SH-SY5Y (cell line): ENCODE measurements at regions not wholly inside any gene's neighbourhood (a gene's known extent, or its start where the extent isn't known, plus 50 kb on each side); places are given as distances from the start of the nearest gene placed in this dataset.

Experiments
- GATA2 ChIP-seq: IDR thresholded peaks from 2 replicates; pipeline ENCODE4 v1.6.1; 2011; ENCODE audit warnings: mild to moderate bottlenecking, low read depth, low read length
- GATA3 ChIP-seq: IDR thresholded peaks from 2 replicates; pipeline ENCODE4 v1.6.1; 2011; ENCODE audit warnings: low read depth, mild to moderate bottlenecking, low read length, moderate library complexity

GRCh38 chr3:15929944-15930571 lies 132.3 kb upstream of the ANKRD28 start:
- TF ChIP-seq GATA2 (no peak), GATA3 (no peak)

- TF ChIP-seq GATA3: no peak
- no peak for TF ChIP-seq GATA2
These were observed 134.8 kb upstream of the ANKRD28 start for GRCh38 chr3:15932348-15933300.

GRCh38 chr3:15933439-15934139 lies 135.8 kb upstream of the ANKRD28 start:
- TF ChIP-seq GATA2: no peak
- TF ChIP-seq GATA3: no peak

GRCh38 chr3:15934389-15935195 lies 136.8 kb upstream of the ANKRD28 start:
- TF ChIP-seq GATA2 (no peak), GATA3 (no peak)

GRCh38 chr3:15936312-15936711 lies 138.5 kb upstream of the ANKRD28 start:
- no peak for TF ChIP-seq GATA3

- no peak for TF ChIP-seq GATA3
- TF ChIP-seq GATA2: no peak
These were observed 142.9 kb upstream of the ANKRD28 start for GRCh38 chr3:15940641-15941040.

- TF ChIP-seq GATA3 (no peak), GATA2 (no peak)
These were observed 144.2 kb upstream of the ANKRD28 start for GRCh38 chr3:15941958-15942357.

- TF ChIP-seq GATA3 (no peak), GATA2 (no peak)
These were observed 144.7 kb upstream of the ANKRD28 start for GRCh38 chr3:15942462-15942861.

GRCh38 chr3:15942936-15943335 lies 145.2 kb upstream of the ANKRD28 start:
- TF ChIP-seq GATA2 (no peak), GATA3 (no peak)

- TF ChIP-seq GATA3 (no peak), GATA2 (no peak)
These were observed 150.6 kb upstream of the ANKRD28 start for GRCh38 chr3:15948388-15948787.

GRCh38 chr3:15952543-15953175 lies 154.9 kb upstream of the ANKRD28 start:
- TF ChIP-seq GATA3 (no peak), GATA2 (no peak)

GRCh38 chr3:15953841-15954240 lies 156.1 kb upstream of the ANKRD28 start:
- no peak for TF ChIP-seq GATA3

- no peak for TF ChIP-seq GATA3
- TF ChIP-seq GATA2: no peak
These were observed 158.2 kb upstream of the ANKRD28 start for GRCh38 chr3:15955968-15956367.

- TF ChIP-seq GATA3 (no peak), GATA2 (no peak)
These were observed 161.1 kb upstream of the ANKRD28 start for GRCh38 chr3:15958692-15959433.

GRCh38 chr3:15959434-15959811 lies 161.6 kb upstream of the ANKRD28 start:
- TF ChIP-seq GATA3 (no peak), GATA2 (no peak)
